CD4-positive, alpha-beta memory T cell (primary cell): ENCODE measurements at regions not wholly inside any gene's neighbourhood (a gene's known extent, or its start where the extent isn't known, plus 50 kb on each side); places are given as distances from the start of the nearest gene placed in this dataset.
A peak's percentile ranks its signal among the peaks of the same experiment; 100 is the strongest.

Experiments used
- CTCF ChIA-PET: fragments of 350-600 bp; sonication (Branson Sonifier 250); formaldehyde crosslinking; loops from one replicate; lab custom pipeline; 2021; ENCODE audit warnings: inconsistent platforms; ENCODE audit not compliant: partially characterized antibody; lab: Charles Lee
- POLR2A ChIA-PET: fragments of 350-600 bp; sonication (Branson Sonifier 250); formaldehyde crosslinking; loops from one replicate; lab custom pipeline; 2021; ENCODE audit not compliant: partially characterized antibody; lab: Charles Lee
- DNase-seq, 5 donors: peaks; one replicate each; pipeline versions ENCODE4 v3.0.0 to v3.0.0-alpha.2; 2020 to 2022; ENCODE audit warnings: mixed read lengths in 1 of 5
- H3K27ac ChIP-seq: one replicate; pipeline ENCODE4 v1.7.0; 2013; ENCODE audit warnings: low read depth, low read length
- H3K27me3 ChIP-seq: 2 replicates; pipeline ENCODE4 v1.7.0; 2013; ENCODE audit warnings: mild to moderate bottlenecking, low read length, moderate library complexity; ENCODE audit not compliant: insufficient read depth
- H3K36me3 ChIP-seq: 2 replicates; pipeline ENCODE4 v1.7.0; 2013; ENCODE audit warnings: mild to moderate bottlenecking, low read length, moderate library complexity; ENCODE audit not compliant: insufficient read depth
- H3K4me1 ChIP-seq: 2 replicates; pipeline ENCODE4 v1.7.0; 2013; ENCODE audit warnings: mild to moderate bottlenecking, low read length, moderate library complexity; ENCODE audit not compliant: insufficient read depth
- H3K4me3 ChIP-seq, 2 donors: one replicate each; pipeline ENCODE4 v1.7.0; 2013; ENCODE audit warnings: low read length in 2 of 2, mild to moderate bottlenecking in 1 of 2
- H3K9me3 ChIP-seq, 2 donors: one replicate each; pipeline ENCODE4 v1.7.0; 2013; ENCODE audit warnings: low read length in 2 of 2, control low read depth in 1 of 2; ENCODE audit not compliant: control insufficient read depth in 1 of 2
- H3K27ac Mint-ChIP-seq, 7 donors: one replicate each; pipeline ENCODE4 v1.8.0; 2020 to 2021; ENCODE audit warnings: mixed read lengths in 7 of 7, mild to moderate bottlenecking in 6 of 7, inconsistent platforms in 3 of 7, moderate library complexity in 3 of 7
- H3K27me3 Mint-ChIP-seq, 2 donors: one replicate each; pipeline ENCODE4 v1.8.0; 2020 to 2021; ENCODE audit warnings: mixed read lengths in 2 of 2
- H3K36me3 Mint-ChIP-seq, 2 donors: one replicate each; pipeline ENCODE4 v1.8.0; 2020 to 2021; ENCODE audit warnings: mixed read lengths in 2 of 2, inconsistent platforms in 1 of 2, mild to moderate bottlenecking in 1 of 2
- H3K4me1 Mint-ChIP-seq, 4 donors: one replicate each; pipeline ENCODE4 v1.8.0; 2020 to 2021; ENCODE audit warnings: mixed read lengths in 4 of 4, mild to moderate bottlenecking in 1 of 4
- H3K4me3 Mint-ChIP-seq, 8 donors: one replicate each; pipeline ENCODE4 v1.8.0; 2020 to 2021; ENCODE audit warnings: mixed read lengths in 8 of 8, mild to moderate bottlenecking in 7 of 8, moderate library complexity in 6 of 8, inconsistent platforms in 3 of 8
- H3K9me3 Mint-ChIP-seq, 8 donors: one replicate each; pipeline ENCODE4 v1.8.0; 2020 to 2021; ENCODE audit warnings: mixed read lengths in 8 of 8, mild to moderate bottlenecking in 5 of 8, inconsistent platforms in 3 of 8, moderate library complexity in 1 of 8
- intact Hi-C: fragments of 100-400 bp; cut with micrococcal nuclease; formaldehyde crosslinking; loops from one replicate; pipeline ENCODE4 v1.15.1; 2023

- H3K9me3 Mint-ChIP-seq, result peaks cover 0 to 35% (median 22%) of the 10 kb centered on the region in 8 donors
- DNase-seq, result no peak
- Histone ChIP-seq H3K27ac (no peak overlapping the region), H3K4me3 (no peak overlapping the region), H3K4me1 (no peaks in the 10 kb centered on the region), H3K9me3 (no peaks in the 10 kb centered on the region), H3K27me3 (no peaks in the 10 kb centered on the region), H3K36me3 (no peaks in the 10 kb centered on the region)
- H3K4me1 Mint-ChIP-seq, result no peaks in the 10 kb centered on the region
- no peak overlapping the region for H3K4me3 Mint-ChIP-seq
- intact Hi-C loops, result no loop called here
- CTCF ChIA-PET, result no interaction called here
- POLR2A ChIA-PET, result no interaction called here
- no peak overlapping the region for H3K27ac Mint-ChIP-seq
- peaks cover 0 to 2% of the 10 kb centered on the region in 2 donors for H3K27me3 Mint-ChIP-seq
- peaks cover 3 to 5% of the 10 kb centered on the region in 2 donors for H3K36me3 Mint-ChIP-seq
These were observed 142.1 kb upstream of the CMC1 start for GRCh38 chr3:28099296-28099695.

GRCh38 chr3:28101705-28102104 is 139.7 kb upstream of the CMC1 start:
- H3K27ac ChIP-seq, result no peak overlapping the region
- Mint-ChIP-seq H3K4me3 (no peak overlapping the region), H3K4me1 (no peaks in the 10 kb centered on the region), H3K27ac (no peak overlapping the region), H3K36me3 (peaks cover 3 to 5% of the 10 kb centered on the region in 2 donors), H3K27me3 (peaks cover 0 to 2% of the 10 kb centered on the region in 2 donors), H3K9me3 (peaks cover 0 to 34% (median 19%) of the 10 kb centered on the region in 8 donors)
- no peaks in the 10 kb centered on the region for H3K4me1 ChIP-seq
- POLR2A ChIA-PET, result no interaction called here
- H3K9me3 ChIP-seq, result no peaks in the 10 kb centered on the region
- no peaks in the 10 kb centered on the region for H3K27me3 ChIP-seq
- CTCF ChIA-PET, result no interaction called here
- intact Hi-C loops, result no loop called here
- no peak overlapping the region for H3K4me3 ChIP-seq
- DNase-seq, result no peak
- H3K36me3 ChIP-seq, result no peaks in the 10 kb centered on the region

DNA sequence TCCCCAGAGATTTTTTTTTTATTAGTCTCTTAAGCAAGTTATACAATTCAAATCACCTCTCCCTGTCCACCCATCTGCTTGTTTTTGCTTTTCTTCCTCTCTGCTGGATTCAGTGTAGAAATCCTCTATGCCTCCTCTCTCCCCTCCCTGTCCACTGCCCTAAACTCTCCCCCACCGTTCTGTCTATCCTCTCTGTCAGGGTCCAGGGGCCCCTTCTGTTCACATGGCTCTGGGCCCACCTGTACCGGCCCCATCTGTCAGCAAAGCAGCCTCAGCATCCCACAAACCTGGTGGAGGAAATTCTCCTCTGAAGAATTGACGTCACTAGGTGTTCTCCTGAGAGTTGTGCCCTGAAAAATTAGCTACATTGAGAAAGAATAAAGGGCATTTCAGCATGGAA is 137.6 kb upstream of the CMC1 start:
- no peaks in the 10 kb centered on the region for H3K4me1 Mint-ChIP-seq
- H3K9me3 ChIP-seq, result no peaks in the 10 kb centered on the region
- H3K4me1 ChIP-seq, result no peaks in the 10 kb centered on the region
- H3K4me3 ChIP-seq, result no peak overlapping the region
- DNase-seq, result no peak
- H3K36me3 ChIP-seq, result no peaks in the 10 kb centered on the region
- POLR2A ChIA-PET, result no interaction called here
- H3K9me3 Mint-ChIP-seq, result peaks cover 0 to 29% (median 16%) of the 10 kb centered on the region in 8 donors
- no peak overlapping the region for H3K4me3 Mint-ChIP-seq
- H3K27me3 Mint-ChIP-seq, result peaks cover 0 to 2% of the 10 kb centered on the region in 2 donors
- intact Hi-C loops, result no loop called here
- H3K36me3 Mint-ChIP-seq, result peaks cover 3 to 5% of the 10 kb centered on the region in 2 donors
- H3K27ac Mint-ChIP-seq, result peak overlapping the region in 1 of 7 donors; percentile 17
- H3K27ac ChIP-seq, result no peak overlapping the region
- H3K27me3 ChIP-seq, result no peaks in the 10 kb centered on the region
- CTCF ChIA-PET, result no interaction called here

- Mint-ChIP-seq H3K4me3 (no peak overlapping the region), H3K4me1 (no peaks in the 10 kb centered on the region), H3K27me3 (peaks cover 0 to 2% of the 10 kb centered on the region in 2 donors), H3K27ac (no peak overlapping the region), H3K36me3 (peaks cover 0 to 3% of the 10 kb centered on the region in 2 donors), H3K9me3 (peaks cover 0 to 19% (median 9%) of the 10 kb centered on the region in 8 donors)
- Histone ChIP-seq H3K4me1 (no peaks in the 10 kb centered on the region), H3K9me3 (no peaks in the 10 kb centered on the region), H3K27me3 (no peaks in the 10 kb centered on the region), H3K36me3 (no peaks in the 10 kb centered on the region), H3K4me3 (no peak overlapping the region), H3K27ac (no peak overlapping the region)
- intact Hi-C loops, result no loop called here
- ChIA-PET CTCF (no interaction called here), POLR2A (no interaction called here)
- DNase-seq, result no peak
These were observed 136.4 kb upstream of the CMC1 start for GRCh38 chr3:28104896-28105534.

DNA sequence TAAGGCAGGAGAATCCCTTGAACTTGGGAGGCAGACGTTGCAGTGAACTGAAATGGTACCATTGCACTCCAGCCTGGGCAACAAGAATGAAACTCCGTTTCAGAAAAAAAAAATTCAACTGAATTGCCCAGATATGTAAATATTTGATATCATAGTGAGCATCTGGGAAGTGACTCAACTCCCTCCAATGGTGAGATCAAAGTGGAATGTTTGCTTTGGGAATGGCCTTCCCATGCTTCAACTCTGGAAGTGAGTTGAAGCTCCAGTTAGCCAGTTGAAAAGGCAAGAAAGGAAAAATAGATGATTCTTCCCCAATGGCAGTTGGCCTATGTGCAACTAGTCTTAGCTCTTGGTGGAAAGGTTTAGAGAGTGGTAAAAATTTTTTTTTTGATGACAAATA is 131.6 kb upstream of the CMC1 start:
- Mint-ChIP-seq H3K36me3 (no peaks in the 10 kb centered on the region), H3K27me3 (no peaks in the 10 kb centered on the region), H3K4me1 (no peaks in the 10 kb centered on the region), H3K27ac (no peak overlapping the region), H3K9me3 (peaks cover 0 to 1% (median 0%) of the 10 kb centered on the region in 8 donors), H3K4me3 (no peak overlapping the region)
- H3K36me3 ChIP-seq, result no peaks in the 10 kb centered on the region
- no peak overlapping the region for H3K4me3 ChIP-seq
- no peak overlapping the region for H3K27ac ChIP-seq
- DNase-seq, result no peak
- no peaks in the 10 kb centered on the region for H3K9me3 ChIP-seq
- H3K4me1 ChIP-seq, result no peaks in the 10 kb centered on the region
- intact Hi-C loops, result no loop called here
- ChIA-PET CTCF (interaction anchor here (1.3 kb wide), 1 partner anchor 387 kb away, joined by 4 read pairs; the partner anchor contains the start of gene EOMES), POLR2A (no interaction called here)
- no peaks in the 10 kb centered on the region for H3K27me3 ChIP-seq

DNA sequence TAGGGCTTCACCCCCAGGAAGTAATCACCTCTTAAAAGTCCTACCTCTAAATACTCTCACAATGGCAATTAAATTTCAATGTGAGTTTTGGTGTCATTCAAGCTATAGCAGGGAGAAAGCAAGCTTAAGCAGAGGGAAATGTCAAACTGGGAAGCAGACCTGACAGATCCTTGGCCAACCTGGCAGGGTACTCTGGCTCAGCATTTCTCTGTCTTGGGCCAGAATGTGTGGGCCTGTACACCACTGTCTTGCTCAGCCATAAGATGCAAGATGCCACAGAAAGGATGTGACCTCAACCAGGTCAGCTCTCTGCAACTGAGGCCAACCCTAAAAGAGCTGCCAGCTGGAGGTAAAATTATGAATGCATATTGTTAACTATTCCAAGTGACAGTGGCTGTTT is 130.6 kb upstream of the CMC1 start:
- H3K4me3 Mint-ChIP-seq, result no peak overlapping the region
- no peak for DNase-seq
- H3K36me3 Mint-ChIP-seq, result no peaks in the 10 kb centered on the region
- Histone ChIP-seq H3K27ac (no peak overlapping the region), H3K36me3 (no peaks in the 10 kb centered on the region), H3K27me3 (no peaks in the 10 kb centered on the region), H3K4me3 (no peak overlapping the region), H3K4me1 (no peaks in the 10 kb centered on the region), H3K9me3 (no peaks in the 10 kb centered on the region)
- CTCF ChIA-PET, result interaction anchor here (1.3 kb wide), 2 partner anchors 388 to 399 kb away, joined by 4 to 5 read pairs; partner anchors contain the start of gene EOMES
- peaks cover 0 to 1% (median 0%) of the 10 kb centered on the region in 8 donors for H3K9me3 Mint-ChIP-seq
- H3K27ac Mint-ChIP-seq, result no peak overlapping the region
- intact Hi-C loops, result no loop called here
- no peaks in the 10 kb centered on the region for H3K4me1 Mint-ChIP-seq
- H3K27me3 Mint-ChIP-seq, result no peaks in the 10 kb centered on the region
- POLR2A ChIA-PET, result no interaction called here

GRCh38 chr3:28114893-28115292 is 126.5 kb upstream of the CMC1 start:
- H3K27ac ChIP-seq, result no peak overlapping the region
- H3K4me3 ChIP-seq, result no peak overlapping the region
- no peaks in the 10 kb centered on the region for H3K9me3 ChIP-seq
- ChIA-PET POLR2A (no interaction called here), CTCF (no interaction called here)
- no peaks in the 10 kb centered on the region for H3K9me3 Mint-ChIP-seq
- no peaks in the 10 kb centered on the region for H3K36me3 Mint-ChIP-seq
- no peak overlapping the region for H3K27ac Mint-ChIP-seq
- DNase-seq, result no peak
- no peaks in the 10 kb centered on the region for H3K4me1 ChIP-seq
- intact Hi-C loops, result no loop called here
- H3K27me3 ChIP-seq, result no peaks in the 10 kb centered on the region
- no peaks in the 10 kb centered on the region for H3K36me3 ChIP-seq
- no peaks in the 10 kb centered on the region for H3K27me3 Mint-ChIP-seq
- no peak overlapping the region for H3K4me3 Mint-ChIP-seq
- no peaks in the 10 kb centered on the region for H3K4me1 Mint-ChIP-seq
